ENCODE measurements at regions not wholly inside any gene's neighbourhood (a gene's known extent, or its start where the extent isn't known, plus 50 kb on each side); places are given as distances from the start of the nearest gene placed in this dataset.

GRCh38 chr21:39080366-39080765 lies 102.9 kb downstream of the PSMG1 start:
- TF ChIP-seq CTCF (IDR thresholded peaks at IDR 0.05) (no peak), POLR2A (IDR thresholded peaks at IDR 0.05) (no peak)

Data from lower leg skin (tissue), 3 donors.